H1 (cell line): ENCODE measurements at regions not wholly inside any gene's neighbourhood (a gene's known extent, or its start where the extent isn't known, plus 50 kb on each side); places are given as distances from the start of the nearest gene placed in this dataset.

Source experiments
- CTCF ChIA-PET: fragments of 300-600 bp; sonication (Branson Sonifier 250); formaldehyde crosslinking; loops from one replicate; lab custom pipeline; 2021; ENCODE audit not compliant: partially characterized antibody; lab: Charles Lee
- POLR2A ChIA-PET: fragments of 300-600 bp; sonication (Branson Sonifier 250); formaldehyde crosslinking; loops from one replicate; lab custom pipeline; 2021; ENCODE audit warnings: inconsistent platforms; ENCODE audit not compliant: partially characterized antibody; lab: Charles Lee
- DNase-seq, 2 experiments: peaks; one replicate each; pipeline versions ENCODE4 v3.0.0 to v3.0.0-alpha.2; 2010 to 2022; ENCODE audit warnings: low spot score in 2 of 2, low read depth in 1 of 2, mixed read lengths in 1 of 2
- FAIRE-seq: peaks from 2 replicates; lab custom pipeline; 2011; peaks lifted over from hg19 to GRCh38; lab: Jason Lieb, UNC
- H2AFZ ChIP-seq: 2 replicates; pipeline ENCODE4 v1.8.1; 2012; ENCODE audit warnings: low read length, inconsistent platforms
- H2AK5ac ChIP-seq: 2 replicates; pipeline ENCODE4 v1.6.1; 2013; ENCODE audit warnings: low read depth, low read length
- H2BK120ac ChIP-seq: replicated peaks from 2 replicates; pipeline ENCODE3; 2013; ENCODE audit warnings: low read depth, low read length, inconsistent platforms
- H2BK12ac ChIP-seq: 2 replicates; pipeline ENCODE4 v1.6.1; 2013; ENCODE audit warnings: low read depth, low read length
- H2BK15ac ChIP-seq: 2 replicates; pipeline ENCODE4 v1.6.1; 2013; ENCODE audit warnings: low read length
- H2BK20ac ChIP-seq: 2 replicates; pipeline ENCODE4 v1.6.1; 2013; ENCODE audit warnings: low read length
- H2BK5ac ChIP-seq: 2 replicates; pipeline ENCODE4 v1.6.1; 2013; ENCODE audit warnings: low read depth, low read length
- H3K14ac ChIP-seq: 2 replicates; pipeline ENCODE4 v1.6.1; 2013; ENCODE audit warnings: inconsistent platforms; ENCODE audit not compliant: insufficient read length
- H3K18ac ChIP-seq: 2 replicates; pipeline ENCODE4 v1.6.1; 2013; ENCODE audit warnings: low read length; ENCODE audit errors: extremely low read depth
- H3K23ac ChIP-seq: 2 replicates; pipeline ENCODE4 v1.6.1; 2013; ENCODE audit warnings: inconsistent platforms; ENCODE audit not compliant: insufficient read length
- H3K23me2 ChIP-seq: 2 replicates; pipeline ENCODE4 v1.6.1; 2013; ENCODE audit warnings: low read depth, low read length
- H3K27ac ChIP-seq: 2 replicates; pipeline ENCODE4 v1.6.1; 2011; ENCODE audit warnings: low read depth, low read length, inconsistent platforms
- H3K27me3 ChIP-seq, 4 experiments: replicated peaks in 1 of 4; 1 replicate in 1 of 4; 2 replicates in 3 of 4; pipeline versions ENCODE4 v1.6.1 to v1.8.1; 2011 to 2013; ENCODE audit warnings: low read length in 3 of 4, mild to moderate bottlenecking in 3 of 4, inconsistent platforms in 2 of 4, mixed read lengths in 2 of 4, moderate library complexity in 1 of 4; ENCODE audit not compliant: control insufficient read depth in 3 of 4, insufficient read depth in 3 of 4; ENCODE audit errors: extremely low read depth in 1 of 4
- H3K36me3 ChIP-seq, 4 experiments: 2 replicates each; pipeline versions ENCODE4 v1.6.1 to v1.8.1; 2011 to 2013; ENCODE audit warnings: mild to moderate bottlenecking in 4 of 4, low read length in 3 of 4, moderate library complexity in 2 of 4, control low read depth in 1 of 4, inconsistent platforms in 1 of 4; ENCODE audit not compliant: insufficient read depth in 4 of 4, control insufficient read depth in 2 of 4
- H3K4ac ChIP-seq: replicated peaks from 2 replicates; pipeline ENCODE3; 2013; ENCODE audit warnings: low read length, low read depth, mixed read lengths, inconsistent platforms; ENCODE audit not compliant: insufficient read length
- H3K4me1 ChIP-seq, 4 experiments: replicated peaks in 1 of 4; 1 replicate in 1 of 4; 2 replicates in 3 of 4; pipeline versions ENCODE4 v1.6.1 to v1.8.1; 2011 to 2013; ENCODE audit warnings: low read length in 3 of 4, inconsistent platforms in 2 of 4, mixed read lengths in 1 of 4; ENCODE audit not compliant: insufficient read depth in 4 of 4, control insufficient read depth in 3 of 4
- H3K4me2 ChIP-seq, 2 experiments: 2 replicates each; pipeline versions ENCODE4 v1.6.1 to v1.8.1; 2011 to 2013; ENCODE audit warnings: low read depth in 2 of 2, low read length in 2 of 2, control low read depth in 1 of 2, inconsistent platforms in 1 of 2, mild to moderate bottlenecking in 1 of 2; ENCODE audit not compliant: insufficient read depth in 1 of 2
- H3K4me3 ChIP-seq, 4 experiments: fragments of 200-600, 300-600 bp in 1 of 4; sonication (generic), shearing (Covaris generic), sonication (Bioruptor Twin) in 1 of 4; 2 replicates each; pipeline versions ENCODE4 v1.5.1 to v1.8.1; 2011 to 2016; ENCODE audit warnings: low read length in 4 of 4, low read depth in 3 of 4, control low read depth in 2 of 4, inconsistent platforms in 2 of 4, mild to moderate bottlenecking in 2 of 4, mixed read lengths in 1 of 4, moderate library complexity in 1 of 4; ENCODE audit not compliant: insufficient read depth in 2 of 4; ENCODE audit errors: extremely low read depth in 1 of 4
- H3K56ac ChIP-seq: replicated peaks from 2 replicates; pipeline ENCODE3; 2013; ENCODE audit warnings: low read depth, mild to moderate bottlenecking, mixed read lengths, low read length, inconsistent platforms; ENCODE audit not compliant: insufficient read length
- H3K79me1 ChIP-seq: 2 replicates; pipeline ENCODE4 v1.6.1; 2013; ENCODE audit warnings: low read depth, low read length, control low read depth
- H3K79me2 ChIP-seq, 2 experiments: 2 replicates each; pipeline versions ENCODE4 v1.6.1 to v1.8.1; 2012 to 2013; ENCODE audit warnings: low read length in 2 of 2, mild to moderate bottlenecking in 2 of 2, inconsistent platforms in 1 of 2; ENCODE audit not compliant: insufficient read depth in 2 of 2, control insufficient read depth in 1 of 2
- H3K9ac ChIP-seq, 4 experiments: replicated peaks in 1 of 4; 1 replicate in 1 of 4; 2 replicates in 3 of 4; pipeline versions ENCODE4 v1.6.1 to v1.8.1; 2011 to 2013; ENCODE audit warnings: low read depth in 3 of 4, low read length in 3 of 4, control low read depth in 2 of 4, mild to moderate bottlenecking in 2 of 4, moderate library complexity in 2 of 4, inconsistent platforms in 1 of 4; ENCODE audit errors: extremely low read depth in 1 of 4
- H3K9me3 ChIP-seq, 2 experiments: 2 replicates each; pipeline versions ENCODE4 v1.6.1 to v1.8.1; 2012 to 2013; ENCODE audit warnings: mild to moderate bottlenecking in 2 of 2, moderate library complexity in 2 of 2, control low read depth in 1 of 2, inconsistent platforms in 1 of 2, low read depth in 1 of 2, low read length in 1 of 2, mixed read lengths in 1 of 2; ENCODE audit not compliant: insufficient read depth in 2 of 2
- H4K20me1 ChIP-seq, 2 experiments: replicated peaks in 1 of 2; 2 replicates each; pipeline versions ENCODE3 to v1.8.1; 2011 to 2013; ENCODE audit warnings: inconsistent platforms in 2 of 2, low read length in 2 of 2, mild to moderate bottlenecking in 1 of 2; ENCODE audit not compliant: insufficient read depth in 2 of 2, control insufficient read depth in 1 of 2
- H4K5ac ChIP-seq: 2 replicates; pipeline ENCODE4 v1.6.1; 2013; ENCODE audit warnings: low read length, low read depth, mixed read lengths, inconsistent platforms; ENCODE audit not compliant: insufficient read length
- H4K8ac ChIP-seq: 2 replicates; pipeline ENCODE4 v1.8.0; 2013; ENCODE audit warnings: mild to moderate bottlenecking, moderate library complexity, low read length, inconsistent platforms; ENCODE audit not compliant: insufficient read depth; ENCODE audit errors: extremely low read depth
- H4K91ac ChIP-seq: replicated peaks from 2 replicates; pipeline ENCODE3; 2013; ENCODE audit warnings: low read length, mixed read lengths, inconsistent platforms; ENCODE audit not compliant: insufficient read length
- CBX5 ChIP-seq: fragments of 300-800, 300-1000 bp; sonication (generic); IDR thresholded peaks from 2 replicates; pipeline ENCODE4 v1.7.1; 2016; ENCODE audit warnings: antibody characterized with exemption, low read length, low read depth
- CHD2 ChIP-seq: IDR thresholded peaks from 2 replicates; pipeline ENCODE4 v1.6.1; 2012; ENCODE audit warnings: low read length, improper control_type of control experiment
- EP300 ChIP-seq, 2 experiments: IDR thresholded peaks; 1 replicate in 1 of 2; 2 replicates in 1 of 2; pipeline ENCODE4 v1.6.1; 2011 to 2012; ENCODE audit warnings: low read depth in 2 of 2, low read length in 2 of 2, mild to moderate bottlenecking in 2 of 2, borderline replicate concordance in 1 of 2, inconsistent platforms in 1 of 2, moderate library complexity in 1 of 2
- FOSL1 ChIP-seq: IDR thresholded peaks from 2 replicates; pipeline ENCODE4 v1.6.1; 2011; ENCODE audit warnings: mild to moderate bottlenecking, low read depth, low read length, moderate library complexity; ENCODE audit not compliant: insufficient read depth
- GABPA ChIP-seq: IDR thresholded peaks from 2 replicates; pipeline ENCODE4 v1.6.1; 2011; ENCODE audit warnings: mild to moderate bottlenecking, low read length, moderate library complexity, borderline replicate concordance; ENCODE audit not compliant: insufficient read depth
- GTF2F1 ChIP-seq: IDR thresholded peaks from 2 replicates; pipeline ENCODE4 v1.6.1; 2012; ENCODE audit warnings: low read depth, low read length, improper control_type of control experiment, borderline replicate concordance
- HDAC2 ChIP-seq, 2 experiments: fragments of 300-600 bp in 1 of 2; sonication (generic) in 1 of 2; IDR thresholded peaks; 2 replicates each; pipeline ENCODE4 v1.6.1; 2011 to 2012; ENCODE audit warnings: low read depth in 2 of 2, low read length in 2 of 2, mild to moderate bottlenecking in 2 of 2, moderate library complexity in 2 of 2, borderline replicate concordance in 1 of 2, inconsistent platforms in 1 of 2
- HDAC6 ChIP-seq: IDR thresholded peaks from one replicate; pipeline ENCODE4 v1.7.1; 2012; ENCODE audit warnings: low read depth, mild to moderate bottlenecking, inconsistent platforms, low read length, moderate library complexity
- NRF1 ChIP-seq: IDR thresholded peaks from 2 replicates; pipeline ENCODE4 v1.6.1; 2011; ENCODE audit warnings: mild to moderate bottlenecking, low read depth, low read length, improper control_type of control experiment
- POLR2AphosphoS5 ChIP-seq: IDR thresholded peaks from 2 replicates; pipeline ENCODE4 v1.6.1; 2011; ENCODE audit warnings: low read depth, low read length
- RNF2 ChIP-seq: fragments of 200-900, 300-1000 bp; sonication (generic); IDR thresholded peaks from 2 replicates; pipeline ENCODE4 v1.7.1; 2016; ENCODE audit warnings: borderline replicate concordance, low read depth, mild to moderate bottlenecking, antibody characterized with exemption, low read length; ENCODE audit not compliant: poor library complexity, severe bottlenecking; ENCODE audit errors: missing control alignments
- SP2 ChIP-seq: IDR thresholded peaks from 2 replicates; pipeline ENCODE4 v1.6.1; 2012; ENCODE audit warnings: mild to moderate bottlenecking, low read length, inconsistent platforms
- SP4 ChIP-seq: IDR thresholded peaks from 2 replicates; pipeline ENCODE4 v1.6.1; 2012; ENCODE audit warnings: low read length, inconsistent platforms
- TAF1 ChIP-seq: IDR thresholded peaks from 2 replicates; pipeline ENCODE4 v1.6.1; 2011; ENCODE audit warnings: mild to moderate bottlenecking, low read depth, low read length
- TAF7 ChIP-seq: optimal IDR thresholded peaks from 2 replicates; pipeline ENCODE3; 2011; ENCODE audit warnings: low read depth, mild to moderate bottlenecking, inconsistent platforms, low read length, moderate library complexity, borderline replicate concordance
- YY1 ChIP-seq: IDR thresholded peaks from 2 replicates; pipeline ENCODE4 v1.6.1; 2011; ENCODE audit warnings: low read depth, mild to moderate bottlenecking, low read length

DNA sequence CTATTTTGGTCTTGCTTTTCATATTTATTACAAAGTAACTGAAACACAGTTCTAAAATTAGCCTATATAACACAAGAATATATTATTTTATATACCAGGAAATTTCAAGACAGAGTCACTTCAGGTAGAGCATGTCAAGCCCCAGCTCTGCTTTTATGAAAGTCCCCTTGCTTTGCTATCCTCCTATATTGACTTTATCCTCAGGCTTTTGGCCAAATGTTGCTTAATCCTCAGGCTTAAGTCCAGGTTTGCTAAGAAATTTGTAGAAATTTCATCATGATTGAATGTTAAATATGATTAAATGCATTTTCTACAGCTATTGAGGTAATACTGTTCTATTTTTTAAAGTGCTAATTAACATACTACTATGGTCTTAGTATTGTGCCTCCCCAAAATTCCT, 227.6 kb downstream of the FZD1 start:
- Histone ChIP-seq H4K20me1 (no peaks in the 10 kb centered on the region), H3K4me3 (no peak overlapping the region), H3K4ac (no peak overlapping the region), H3K56ac (no peak overlapping the region), H3K36me3 (no peaks in the 10 kb centered on the region), H2AFZ (no peak overlapping the region), H2BK5ac (no peak overlapping the region), H2BK12ac (no peak overlapping the region), H4K8ac (no peak overlapping the region), H2BK20ac (no peak overlapping the region), H2BK120ac (no peak overlapping the region), H2BK15ac (no peak overlapping the region), H3K18ac (no peak overlapping the region), H3K4me2 (no peak overlapping the region), H4K5ac (no peak overlapping the region), H3K9me3 (no peaks in the 10 kb centered on the region; a peak in 1 of 4 replicates), H3K14ac (no peak overlapping the region), H4K91ac (no peak overlapping the region), H3K79me2 (no peaks in the 10 kb centered on the region), H3K4me1 (no peaks in the 10 kb centered on the region), H3K23ac (no peak overlapping the region), H3K27ac (no peak overlapping the region), H3K9ac (no peak overlapping the region), H2AK5ac (no peak overlapping the region), H3K23me2 (no peaks in the 10 kb centered on the region), H3K27me3 (no peaks in the 10 kb centered on the region), H3K79me1 (no peaks in the 10 kb centered on the region)
- no peak for FAIRE-seq
- DNase-seq, result no peak
- POLR2A ChIA-PET, result no interaction called here
- CTCF ChIA-PET, result interaction anchor here (1.1 kb wide), 1 partner anchor 339 kb away, joined by 3 read pairs; no protein-coding TSS in a partner anchor
- TF ChIP-seq CBX5 (no peak), GABPA (no peak), HDAC6 (no peak), TAF7 (no peak), RNF2 (no peak), SP4 (no peak), SP2 (no peak), TAF1 (no peak), CHD2 (no peak), YY1 (no peak), EP300 (IDR thresholded peaks at IDR 0.05; ENCODE audit: borderline replicate concordance in 1 of 2, low read depth in 2 of 2, low read length in 2 of 2) (no peak), NRF1 (no peak), POLR2AphosphoS5 (no peak), HDAC2 (IDR thresholded peaks at IDR 0.05; ENCODE audit: borderline replicate concordance in 1 of 2, low read depth in 2 of 2, low read length in 2 of 2) (no peak), FOSL1 (no peak), GTF2F1 (no peak)
